Middle frontal gyrus (tissue), 1 donor: ENCODE measurements at regions not wholly inside any gene's neighbourhood (a gene's known extent, or its start where the extent isn't known, plus 50 kb on each side); places are given as distances from the start of the nearest gene placed in this dataset.

Source experiments
- DNase-seq: peaks from one replicate; pipeline ENCODE4 v3.0.0-alpha.2; 2015; ENCODE audit warnings: low spot score; ENCODE audit errors: extremely low spot score

DNA sequence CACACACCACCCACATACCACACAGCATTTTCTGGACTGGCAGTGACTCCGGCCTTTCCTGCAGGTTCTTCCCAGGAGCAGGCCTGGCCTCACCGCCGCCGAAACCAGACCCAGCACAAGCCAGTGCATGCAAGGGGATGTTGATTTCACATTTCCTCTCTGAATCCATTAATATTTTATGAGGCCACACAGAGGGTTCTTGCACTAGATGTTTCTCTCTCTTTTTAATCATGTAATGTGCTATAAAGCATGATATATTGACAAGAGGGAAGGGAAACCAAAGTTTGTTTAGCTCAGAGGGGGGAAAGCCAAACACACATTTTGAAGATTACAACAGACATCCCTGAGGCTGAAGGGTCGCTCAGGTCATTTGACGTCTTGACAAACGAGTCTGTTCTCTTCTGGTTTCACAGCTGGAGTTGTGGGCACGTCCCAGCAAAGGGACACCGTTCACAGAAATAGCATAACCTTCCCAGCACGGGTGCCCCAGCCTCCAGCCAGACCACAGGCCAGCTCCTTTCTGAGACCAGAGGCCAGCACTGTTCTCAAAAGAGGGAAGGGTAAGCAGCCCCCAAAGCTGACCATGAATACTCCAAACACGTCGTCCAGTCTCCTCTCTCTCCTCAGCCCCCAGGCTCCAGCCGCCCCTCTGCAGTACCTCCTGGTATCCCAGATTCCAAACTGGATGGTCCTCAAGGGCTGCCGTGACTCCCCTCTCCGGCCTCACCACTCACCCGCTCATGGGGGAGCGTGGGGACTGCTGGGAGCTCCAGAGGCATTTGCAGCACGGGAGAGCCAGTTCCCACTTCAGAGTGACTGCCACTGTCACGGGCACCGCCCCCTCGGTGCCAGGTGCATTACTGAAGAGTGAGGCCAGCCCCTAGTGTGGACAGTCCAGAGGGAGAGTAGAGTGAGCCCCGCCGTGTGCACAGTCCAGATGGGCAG, 340.3 kb upstream of the SALL3 start:
- DNase-seq = no peak

DNA sequence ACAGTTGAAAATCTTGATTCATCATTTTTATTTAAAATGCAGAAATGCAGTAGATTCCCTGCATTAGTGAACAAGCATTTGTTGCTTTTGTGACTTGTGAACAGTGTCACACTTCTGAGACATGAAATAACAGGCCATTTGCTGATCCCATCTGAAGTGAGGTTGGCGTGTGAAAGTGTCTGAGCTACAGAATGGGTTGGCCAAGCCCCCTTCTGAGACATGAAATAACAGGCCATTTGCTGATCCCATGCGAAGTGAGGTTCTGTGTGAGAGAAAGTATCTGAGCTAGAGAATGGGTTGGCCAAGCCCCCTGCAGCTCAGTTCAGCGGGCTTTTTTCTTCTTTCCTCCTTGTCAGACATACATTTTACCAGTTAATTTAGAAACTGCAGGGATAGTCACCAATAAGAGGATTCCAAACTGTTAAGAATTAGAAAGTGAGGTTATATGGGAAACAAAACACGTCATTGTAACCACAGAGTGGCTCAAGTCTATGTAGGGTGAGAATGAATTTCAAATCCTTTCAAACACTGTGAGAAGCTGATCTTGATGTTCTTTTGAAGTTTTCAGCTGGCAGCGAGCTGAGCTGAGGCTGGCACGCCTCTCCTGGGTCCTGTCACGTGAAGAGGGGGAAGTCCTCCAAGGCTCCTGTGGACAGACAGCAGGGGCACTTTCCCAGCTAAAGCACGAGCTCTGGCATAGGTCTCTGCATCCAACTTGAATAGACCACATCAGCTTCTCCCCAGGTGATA, 339.2 kb upstream of the SALL3 start:
- DNase-seq = no peak

DNA sequence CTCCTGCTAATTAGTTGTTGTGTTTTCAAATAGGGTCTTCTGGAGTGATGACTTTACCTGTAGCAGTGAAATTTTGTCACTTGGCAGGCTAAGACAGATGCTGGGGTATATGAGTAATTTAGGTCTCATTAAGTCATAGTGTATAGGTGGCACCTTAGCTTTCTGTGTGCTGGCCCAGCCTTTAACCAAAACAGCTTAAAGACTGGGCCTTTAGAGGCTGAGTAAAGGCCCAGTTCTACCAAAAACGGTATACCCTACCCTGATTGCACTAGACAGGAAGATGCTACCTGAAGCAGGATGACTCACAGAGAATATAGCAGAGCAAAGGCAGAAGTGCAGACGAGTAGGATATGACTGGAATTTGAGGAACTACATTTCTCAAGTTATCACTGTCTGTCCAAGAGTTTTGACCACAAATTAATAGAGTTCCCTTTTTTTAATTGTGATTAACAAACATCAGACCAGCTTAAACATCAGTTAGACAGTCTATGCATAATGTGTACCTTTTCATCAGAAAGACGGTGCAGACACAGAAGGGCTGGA, 337.9 kb upstream of the SALL3 start:
- no peak for DNase-seq

DNA sequence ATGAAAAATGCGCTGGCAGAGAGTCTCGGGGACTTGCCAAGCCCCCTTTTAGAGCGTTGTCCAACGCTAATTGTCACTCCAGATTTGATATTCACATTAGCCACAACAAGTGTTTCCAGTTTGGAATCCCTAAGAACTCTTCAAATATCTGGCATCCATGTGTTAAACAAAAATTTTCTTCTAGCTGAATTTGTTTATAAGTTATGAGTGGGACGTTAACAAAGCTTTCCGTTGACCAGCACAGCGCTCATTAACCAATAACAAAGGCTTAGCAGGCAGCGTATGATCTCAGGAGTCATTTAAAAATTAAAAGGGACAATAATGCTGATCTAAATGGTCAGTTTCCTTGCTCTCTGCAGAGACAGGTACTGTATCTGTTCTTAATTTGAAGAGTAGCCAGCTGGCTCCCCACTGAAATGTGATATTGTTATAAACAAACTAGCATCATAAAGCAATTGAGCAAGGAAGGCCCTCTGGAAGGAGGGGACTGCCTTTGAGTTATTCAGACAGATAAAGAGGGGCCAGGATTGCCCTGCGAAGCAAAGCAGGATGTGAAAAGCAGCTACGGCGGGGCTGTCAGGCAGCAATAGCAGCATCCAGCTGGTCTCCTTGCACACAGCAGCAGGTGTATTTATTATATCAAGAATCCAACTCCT, 337.2 kb upstream of the SALL3 start:
- DNase-seq = no peak

DNA sequence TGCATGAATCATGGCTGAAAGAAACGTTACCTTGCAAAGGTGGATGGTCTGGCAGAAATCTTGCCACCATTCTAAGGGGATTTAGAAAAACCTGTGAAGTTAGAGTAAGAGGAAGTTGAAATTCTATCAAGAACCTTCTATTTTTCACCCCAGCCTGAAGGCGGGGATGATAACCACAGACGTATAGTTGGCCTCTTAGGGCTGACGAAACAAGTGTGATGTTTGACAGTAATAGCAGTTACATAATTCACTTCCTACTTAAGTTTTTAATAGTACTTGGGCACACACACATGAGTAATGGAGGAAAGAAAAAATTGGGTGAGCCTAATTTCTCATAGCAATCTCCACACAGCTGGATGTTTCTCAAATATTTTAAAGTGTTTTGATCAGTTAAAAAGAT, 336.6 kb upstream of the SALL3 start:
- no peak for DNase-seq

DNA sequence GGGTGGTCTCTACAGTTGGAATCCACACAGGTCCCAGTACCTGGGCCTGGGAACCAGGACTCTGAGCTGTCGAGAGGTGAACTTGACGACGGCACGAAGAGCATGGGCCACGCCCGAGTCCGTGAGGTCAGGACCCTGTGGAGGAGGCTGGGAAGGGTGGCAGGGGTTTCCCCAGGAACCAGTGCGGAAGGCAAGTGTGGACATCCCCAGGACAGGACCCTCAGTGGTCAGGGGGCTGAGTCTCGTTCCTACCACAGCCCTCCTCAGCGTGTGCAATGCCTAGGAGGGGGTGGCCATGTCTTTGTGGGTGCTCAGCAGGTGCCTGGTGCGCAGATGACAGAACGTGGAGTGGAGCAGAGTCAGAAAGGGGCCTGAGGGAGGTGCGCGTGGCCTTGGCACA, 335.6 kb upstream of the SALL3 start:
- DNase-seq = no peak

DNA sequence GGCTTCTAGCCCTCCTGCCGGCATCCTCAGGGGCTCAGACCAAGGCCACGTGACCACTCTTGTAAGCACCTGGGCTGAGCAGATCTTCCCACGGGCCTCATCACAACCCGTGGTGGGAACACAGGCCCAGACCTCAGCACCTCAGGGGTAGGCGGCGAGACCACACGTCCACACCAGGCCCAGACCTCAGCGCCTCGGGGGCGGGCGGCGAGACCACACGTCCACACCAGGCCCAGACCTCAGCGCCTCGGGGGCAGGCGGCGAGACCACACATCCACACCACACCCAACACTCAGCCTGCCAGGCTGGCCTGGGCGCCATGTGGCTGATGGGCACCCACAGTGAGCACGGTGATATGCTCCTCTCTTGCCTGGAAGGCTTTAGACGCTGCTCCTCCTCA, 334.4 kb upstream of the SALL3 start:
- DNase-seq = no peak

DNA sequence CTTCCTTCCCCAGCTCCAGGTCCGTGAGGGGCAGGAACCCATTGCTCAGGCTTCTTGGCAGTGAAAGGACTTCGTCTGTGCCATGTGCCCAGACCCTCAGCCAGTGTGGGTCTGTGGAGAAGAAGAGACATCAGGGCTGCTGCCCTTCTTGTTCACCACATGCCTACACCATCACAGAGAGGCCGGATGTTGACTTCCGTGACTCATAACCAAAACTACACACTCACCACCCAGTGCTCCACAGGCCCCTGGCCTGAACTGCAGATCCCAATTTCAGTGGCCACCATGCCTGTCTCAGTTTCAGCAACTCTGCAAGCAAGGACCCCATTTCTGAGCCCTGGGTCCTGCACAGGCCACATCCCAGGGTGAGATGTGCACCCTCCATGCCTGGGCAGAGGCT, 332.6 kb upstream of the SALL3 start:
- DNase-seq = no peak

DNA sequence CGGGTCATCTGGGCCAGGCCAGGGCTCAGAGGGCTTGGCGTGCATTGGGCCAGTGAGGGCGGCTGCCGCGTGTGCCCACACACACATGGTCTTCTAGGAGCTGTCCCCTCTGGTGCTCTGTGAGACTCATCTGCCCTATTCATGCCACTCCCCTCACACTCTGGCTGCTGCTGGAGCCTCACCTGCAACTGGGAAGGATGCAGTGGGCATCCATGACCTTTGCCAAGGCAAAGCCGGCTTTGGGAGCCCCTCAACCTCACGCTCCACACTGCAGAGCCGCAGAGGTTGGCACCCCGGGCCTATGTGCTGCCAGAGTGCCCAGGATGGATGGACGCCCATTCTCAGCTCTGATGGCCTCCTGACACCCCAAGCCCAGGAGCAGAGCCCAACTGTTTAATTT, 330.2 kb upstream of the SALL3 start:
- no peak for DNase-seq

DNA sequence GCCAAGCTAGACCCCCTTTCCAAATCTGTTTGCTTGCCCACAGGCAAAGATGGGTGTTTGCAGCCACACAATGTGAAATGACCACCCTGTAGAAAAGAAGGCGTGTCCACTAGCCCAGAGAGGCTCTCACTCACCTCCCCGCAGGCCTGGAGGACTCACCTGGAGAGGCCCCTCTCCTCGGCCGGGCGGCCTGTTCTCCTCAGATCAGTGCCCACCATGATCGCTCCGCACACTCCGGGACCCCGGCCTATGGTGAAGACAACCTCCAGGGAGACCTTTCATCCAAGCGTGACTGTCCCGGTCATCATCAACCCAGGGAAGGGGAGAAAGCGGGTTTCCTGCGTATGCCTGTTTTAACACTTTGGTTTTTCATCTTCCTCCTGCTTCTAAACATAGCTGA, 328.7 kb upstream of the SALL3 start:
- DNase-seq = no peak

DNA sequence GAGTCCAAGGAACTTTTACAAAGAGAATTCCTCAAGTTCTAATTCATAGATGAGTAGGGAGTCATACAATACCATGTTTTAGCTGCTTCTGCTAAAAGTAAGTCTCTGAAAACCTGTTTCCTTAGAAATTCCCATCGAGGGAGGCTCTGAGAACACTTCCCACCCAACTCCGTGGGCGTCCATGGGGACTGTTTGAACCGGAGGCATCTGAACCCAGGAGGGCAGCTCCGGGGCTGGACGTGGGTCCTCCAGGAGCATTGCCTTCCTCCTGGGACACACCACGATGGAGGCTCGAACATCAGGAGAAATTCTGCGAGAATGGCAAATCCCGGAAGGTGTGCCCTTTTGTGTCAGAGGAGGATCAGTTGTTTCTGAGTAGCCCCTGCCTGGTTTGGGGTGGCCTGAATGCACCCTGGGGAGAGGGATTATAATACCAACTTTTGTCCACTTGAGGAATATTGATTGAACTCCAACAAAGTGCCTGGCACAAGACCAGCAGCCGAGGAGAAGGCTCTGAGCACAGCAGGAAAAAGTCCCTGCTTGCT, 327.5 kb upstream of the SALL3 start:
- DNase-seq = no peak

DNA sequence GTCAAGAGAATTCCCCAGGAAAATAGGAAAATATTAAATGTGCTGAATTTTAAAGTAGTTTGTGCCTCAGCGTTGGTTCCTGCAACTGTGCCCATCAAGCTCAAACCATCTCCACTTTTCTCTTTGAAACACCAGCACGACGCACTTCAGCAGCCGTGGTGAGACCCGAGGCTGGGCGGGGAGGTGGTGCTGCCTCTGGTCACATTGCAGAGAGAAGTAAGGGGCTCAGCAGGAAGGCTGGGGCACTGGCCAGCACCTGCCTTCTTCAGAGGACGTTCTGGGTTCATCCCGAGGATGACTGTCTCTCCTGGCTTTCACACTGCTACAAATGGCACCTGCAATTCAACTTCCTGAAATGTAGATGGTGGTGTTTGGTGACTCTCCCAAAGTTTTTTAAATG, 323.7 kb upstream of the SALL3 start:
- no peak for DNase-seq

DNA sequence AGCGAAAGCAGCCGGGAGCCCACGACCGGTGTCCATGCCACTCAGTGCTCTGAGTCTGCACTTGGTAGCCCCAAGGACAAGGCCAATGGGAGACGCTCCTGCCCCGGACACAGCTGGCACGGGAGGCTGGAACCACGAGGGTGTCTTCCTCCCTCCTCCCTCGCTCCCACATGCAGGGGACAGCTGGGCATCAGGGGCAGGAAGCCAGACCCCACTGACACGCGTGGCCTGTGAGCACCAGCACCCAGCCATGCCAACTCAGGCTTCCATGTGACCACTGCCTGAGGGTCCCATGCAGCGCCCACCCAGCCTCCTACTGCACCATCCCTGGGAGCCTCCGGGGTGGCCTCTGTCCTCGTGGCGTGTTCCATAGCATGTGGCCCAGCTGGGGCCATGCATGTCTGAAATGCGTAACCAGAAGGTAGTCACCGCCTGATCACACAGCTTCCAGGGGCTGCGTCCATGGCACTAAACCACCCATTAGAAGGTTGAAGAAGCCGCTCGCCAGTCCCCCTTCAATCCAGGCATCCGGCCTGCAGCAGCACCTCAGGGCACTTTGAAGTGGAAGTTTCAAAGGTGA, 323.2 kb upstream of the SALL3 start:
- no peak for DNase-seq

DNA sequence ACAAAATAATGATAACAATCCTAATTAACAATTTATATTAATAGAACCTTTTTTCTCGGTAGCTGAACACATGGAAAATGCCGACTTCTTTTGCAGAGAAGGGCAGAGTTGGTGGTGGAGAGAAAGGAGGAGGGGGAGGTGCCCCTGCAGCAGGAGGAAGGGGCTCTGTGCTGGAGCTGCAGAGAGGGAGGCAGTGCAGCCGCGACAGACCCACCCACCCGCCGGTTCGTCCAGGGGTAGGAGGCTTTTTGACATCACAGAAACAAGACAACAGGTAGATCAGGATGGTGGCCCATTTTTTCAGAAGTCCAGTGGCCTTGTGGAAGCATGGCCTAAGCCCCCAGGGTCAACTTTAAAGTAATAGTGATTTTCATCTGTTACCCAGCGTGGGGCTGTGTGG, 321.1 kb upstream of the SALL3 start:
- DNase-seq = no peak

DNA sequence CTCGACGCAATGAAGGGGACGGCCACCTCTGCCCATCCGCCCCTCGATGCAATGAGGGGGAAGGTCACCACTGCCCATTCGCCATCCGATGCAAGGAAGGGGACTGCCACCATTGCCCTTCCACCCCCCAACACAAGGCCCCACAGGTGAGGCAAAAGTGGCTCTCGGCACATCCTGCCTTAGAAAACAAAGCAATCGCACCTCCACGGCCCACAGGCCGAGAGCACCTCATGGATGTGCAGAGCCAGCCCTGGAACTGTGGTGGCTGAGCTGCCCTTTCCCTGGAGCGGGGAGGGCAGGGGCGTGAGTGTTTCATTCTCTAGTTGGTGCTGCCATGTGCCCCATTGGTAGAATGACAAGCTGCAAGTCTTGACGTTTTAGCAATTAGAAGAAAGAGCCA, 320.6 kb upstream of the SALL3 start:
- DNase-seq = no peak

DNA sequence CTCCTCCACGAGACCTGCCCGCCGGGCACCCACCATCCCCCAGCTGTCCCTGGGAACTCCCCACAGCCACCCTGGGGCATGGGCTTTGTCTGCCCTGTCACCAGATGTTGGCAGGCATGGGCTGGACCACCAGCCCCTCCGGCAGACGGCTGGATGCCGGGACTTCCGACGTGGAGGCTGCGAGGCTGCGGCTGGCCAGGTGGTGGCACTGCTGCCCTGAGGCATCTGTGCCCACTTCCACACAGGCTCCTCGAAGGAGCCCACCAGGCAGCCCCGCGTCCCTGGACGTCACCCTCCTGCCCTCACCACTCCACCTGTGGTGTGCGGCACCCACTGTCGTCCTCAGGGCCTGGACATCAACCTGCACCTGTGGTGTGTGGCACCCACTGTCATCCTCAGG, 319.9 kb upstream of the SALL3 start:
- DNase-seq = no peak

DNA sequence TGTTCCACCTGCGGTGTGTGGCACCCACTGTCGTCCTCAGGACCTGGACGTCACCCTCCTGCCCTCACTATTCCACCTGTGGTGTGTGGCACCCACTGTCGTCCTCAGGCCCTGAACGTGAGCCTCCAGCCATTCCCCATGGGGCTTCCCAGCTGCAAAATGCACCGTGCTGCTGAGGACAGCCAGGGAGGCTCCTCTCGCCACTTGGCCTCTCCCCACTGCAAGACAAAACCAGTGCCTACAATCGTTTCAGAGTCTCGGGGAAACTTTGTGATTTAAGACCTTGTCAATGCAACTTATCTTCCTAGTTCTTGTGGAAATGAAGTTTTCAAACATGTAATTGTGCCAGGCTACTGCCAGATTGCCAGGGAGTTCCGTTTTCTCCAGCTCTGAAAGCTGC, 319.3 kb upstream of the SALL3 start:
- no peak for DNase-seq

DNA sequence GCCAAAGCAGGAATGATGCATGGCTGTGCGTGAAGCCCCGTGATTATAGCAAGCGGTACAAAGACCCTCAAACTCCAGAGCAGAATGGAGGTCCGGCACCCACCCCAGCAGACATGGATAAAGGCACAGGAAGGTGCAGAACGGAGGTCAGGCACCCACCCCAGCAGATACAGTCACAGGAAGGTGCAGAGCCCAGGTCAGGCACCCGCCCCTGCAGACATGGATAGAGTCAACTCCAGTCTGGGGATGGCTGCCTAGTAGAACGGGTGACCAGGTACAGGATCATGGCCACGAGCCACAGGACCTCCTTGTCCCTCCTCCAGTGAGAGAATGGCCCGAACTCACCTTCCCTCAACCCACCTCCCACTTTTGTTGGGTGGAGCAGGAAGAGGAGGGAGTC, 318.3 kb upstream of the SALL3 start:
- no peak for DNase-seq

DNA sequence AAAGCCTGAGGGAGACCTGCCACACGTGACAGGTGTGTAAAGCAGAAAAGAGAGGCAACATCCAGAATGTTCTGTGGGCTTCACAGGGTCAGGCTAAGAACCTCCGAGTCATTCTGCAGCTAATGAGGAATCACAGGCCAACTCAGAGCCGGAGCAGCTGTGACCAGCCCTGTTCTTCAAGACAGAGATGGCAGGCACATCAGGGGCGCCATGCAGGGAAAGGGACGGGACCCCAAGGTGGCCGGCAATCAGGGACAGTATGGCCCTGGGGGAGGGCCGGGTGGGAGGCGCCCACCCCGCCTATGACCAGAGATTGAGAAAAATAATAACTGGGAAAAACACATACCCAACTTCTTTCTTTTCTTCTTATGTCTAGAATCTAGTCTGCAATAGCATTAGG, 316.7 kb upstream of the SALL3 start:
- DNase-seq = no peak

DNA sequence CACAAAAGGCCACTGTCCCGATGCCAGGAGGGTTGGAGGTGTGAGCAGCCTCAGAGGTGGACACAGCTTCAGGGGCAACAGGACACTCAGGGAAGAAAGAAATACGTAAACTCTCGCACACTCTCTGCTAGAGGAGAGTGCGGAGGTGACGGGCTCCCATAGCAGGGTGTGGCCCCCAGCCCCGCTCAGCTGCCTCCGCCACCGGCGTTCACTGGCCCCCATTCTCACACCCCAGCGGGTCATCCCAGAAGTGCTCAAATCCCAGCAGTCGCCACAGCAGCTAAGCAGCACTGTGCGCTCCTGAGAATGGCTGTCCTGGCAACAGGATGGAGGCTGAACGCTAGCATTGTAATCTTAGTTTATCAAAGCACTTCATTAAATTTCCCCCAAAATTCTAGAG, 315.6 kb upstream of the SALL3 start:
- no peak for DNase-seq

DNA sequence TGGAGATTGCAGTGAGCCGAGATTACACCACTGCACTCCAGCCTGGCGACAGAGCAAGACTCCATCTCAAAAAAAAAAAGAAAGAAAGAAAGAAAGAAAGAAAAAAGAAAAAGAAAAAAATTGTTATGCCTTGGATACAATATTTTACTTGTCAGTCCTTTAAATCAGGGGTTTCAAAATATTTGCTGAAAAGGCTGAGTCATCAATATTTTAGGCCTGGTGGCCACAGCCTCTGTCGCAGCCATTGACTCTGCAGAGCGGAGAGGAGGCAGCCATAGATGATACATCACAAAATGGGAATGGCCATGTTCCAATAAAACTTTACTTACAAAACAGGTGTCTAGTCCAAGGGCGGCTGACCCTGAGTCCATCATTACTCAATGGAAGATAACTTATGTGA, 314.8 kb upstream of the SALL3 start:
- DNase-seq = no peak
